ENCODE measurements at regions not wholly inside any gene's neighbourhood (a gene's known extent, or its start where the extent isn't known, plus 50 kb on each side); places are given as distances from the start of the nearest gene placed in this dataset.

DNA sequence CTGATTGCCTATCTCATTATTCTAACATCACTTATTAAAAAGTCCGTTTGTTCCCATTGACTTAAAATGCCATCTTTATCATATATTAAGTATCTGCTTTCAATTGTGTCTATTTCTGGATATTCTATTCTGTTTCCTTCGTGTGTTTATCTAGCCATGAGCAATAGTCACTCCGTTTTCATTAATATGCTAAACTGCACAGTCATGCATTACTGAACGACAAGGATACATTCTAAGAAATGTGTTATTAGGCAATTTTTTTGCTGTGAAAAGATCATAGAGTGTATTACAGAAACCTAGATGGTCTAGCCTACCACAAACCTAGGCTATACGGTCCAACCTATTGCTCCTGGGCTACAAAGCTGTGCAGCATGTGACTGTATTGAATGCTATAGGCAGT lies 482.9 kb downstream of the IRX1 start:
- ChIA-PET CTCF (ENCODE audit: unreplicated experiment) (no interaction called here), POLR2A (no interaction called here)
- Histone ChIP-seq H4K20me1 (ENCODE audit: insufficient read depth, low read length) (no peaks in the 10 kb centered on the region), H3K79me2 (ENCODE audit: insufficient read depth, low read depth, low read length) (no peaks in the 10 kb centered on the region), H3K4me3 (ENCODE audit: low read depth, low read length, poor library complexity, severe bottlenecking) (no peak overlapping the region), H3K27ac (ENCODE audit: low read depth, low read length, poor library complexity, severe bottlenecking) (no peak overlapping the region), H2AFZ (ENCODE audit: low read length) (no peak overlapping the region), H3K36me3 (ENCODE audit: insufficient read depth, low read length) (no peaks in the 10 kb centered on the region), H3K9me3 (ENCODE audit: low read length) (no peaks in the 10 kb centered on the region), H3K9me2 (ENCODE audit: insufficient read depth, low read length) (no peaks in the 10 kb centered on the region), H3K4me2 (ENCODE audit: low read length) (no peak overlapping the region), H3K4me1 (ENCODE audit: insufficient read depth, low read length, poor library complexity, severe bottlenecking) (no peaks in the 10 kb centered on the region)
- no peak for DNase-seq (ENCODE audit: low spot score)
- no TSS peak for BruUV-seq (replicated peaks)
- intact Hi-C loops (cut with micrococcal nuclease; ENCODE audit: unreplicated experiment): no loop called here
- TF ChIP-seq EZH2phosphoT487 (IDR thresholded peaks at IDR 0.05; ENCODE audit: borderline replicate concordance, low read depth, low read length): no peak
- TF ChIP-seq, protein P1, sequence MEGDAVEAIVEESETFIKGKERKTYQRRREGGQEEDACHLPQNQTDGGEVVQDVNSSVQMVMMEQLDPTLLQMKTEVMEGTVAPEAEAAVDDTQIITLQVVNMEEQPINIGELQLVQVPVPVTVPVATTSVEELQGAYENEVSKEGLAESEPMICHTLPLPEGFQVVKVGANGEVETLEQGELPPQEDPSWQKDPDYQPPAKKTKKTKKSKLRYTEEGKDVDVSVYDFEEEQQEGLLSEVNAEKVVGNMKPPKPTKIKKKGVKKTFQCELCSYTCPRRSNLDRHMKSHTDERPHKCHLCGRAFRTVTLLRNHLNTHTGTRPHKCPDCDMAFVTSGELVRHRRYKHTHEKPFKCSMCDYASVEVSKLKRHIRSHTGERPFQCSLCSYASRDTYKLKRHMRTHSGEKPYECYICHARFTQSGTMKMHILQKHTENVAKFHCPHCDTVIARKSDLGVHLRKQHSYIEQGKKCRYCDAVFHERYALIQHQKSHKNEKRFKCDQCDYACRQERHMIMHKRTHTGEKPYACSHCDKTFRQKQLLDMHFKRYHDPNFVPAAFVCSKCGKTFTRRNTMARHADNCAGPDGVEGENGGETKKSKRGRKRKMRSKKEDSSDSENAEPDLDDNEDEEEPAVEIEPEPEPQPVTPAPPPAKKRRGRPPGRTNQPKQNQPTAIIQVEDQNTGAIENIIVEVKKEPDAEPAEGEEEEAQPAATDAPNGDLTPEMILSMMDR (conservative IDR thresholded peaks at IDR 0.05; ENCODE audit: low read length): no peak

DNA sequence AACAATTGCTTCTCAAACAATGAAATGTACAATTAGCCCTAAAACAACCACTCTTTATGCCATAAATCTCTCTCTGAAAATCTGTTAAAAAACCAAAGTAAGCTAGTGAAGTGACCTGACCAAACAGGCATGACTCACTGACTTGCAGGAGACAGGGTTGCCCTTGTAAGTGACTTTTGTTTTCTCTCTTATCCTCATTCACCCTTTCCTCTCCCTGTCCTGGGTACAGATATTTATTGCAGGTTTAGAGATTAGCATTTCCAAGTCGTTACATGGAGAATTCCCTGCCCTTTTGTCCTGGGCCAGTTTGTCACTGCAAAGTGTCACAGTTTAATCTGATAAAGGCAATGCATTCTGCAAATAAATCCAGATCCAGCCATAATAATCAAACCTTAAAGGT lies 484.2 kb downstream of the IRX1 start:
- Histone ChIP-seq H3K9me3 (ENCODE audit: low read length) (no peaks in the 10 kb centered on the region), H2AFZ (ENCODE audit: low read length) (no peak overlapping the region), H3K27ac (ENCODE audit: low read depth, low read length, poor library complexity, severe bottlenecking) (no peak overlapping the region), H3K4me2 (ENCODE audit: low read length) (no peak overlapping the region), H4K20me1 (ENCODE audit: insufficient read depth, low read length) (no peaks in the 10 kb centered on the region), H3K4me1 (ENCODE audit: insufficient read depth, low read length, poor library complexity, severe bottlenecking) (no peaks in the 10 kb centered on the region), H3K9me2 (ENCODE audit: insufficient read depth, low read length) (no peaks in the 10 kb centered on the region), H3K79me2 (ENCODE audit: insufficient read depth, low read depth, low read length) (no peaks in the 10 kb centered on the region), H3K36me3 (ENCODE audit: insufficient read depth, low read length) (no peaks in the 10 kb centered on the region), H3K4me3 (ENCODE audit: low read depth, low read length, poor library complexity, severe bottlenecking) (no peak overlapping the region)
- CTCF ChIA-PET (ENCODE audit: unreplicated experiment): no interaction called here
- POLR2A ChIA-PET: no interaction called here
- DNase-seq (ENCODE audit: low spot score): no peak
- TF ChIP-seq, protein P1 (conservative IDR thresholded peaks at IDR 0.05; ENCODE audit: low read length): no peak
- TF ChIP-seq EZH2phosphoT487 (IDR thresholded peaks at IDR 0.05; ENCODE audit: borderline replicate concordance, low read depth, low read length): no peak
- intact Hi-C loops (cut with micrococcal nuclease; ENCODE audit: unreplicated experiment): no loop called here
- BruUV-seq (replicated peaks): no TSS peak

DNA sequence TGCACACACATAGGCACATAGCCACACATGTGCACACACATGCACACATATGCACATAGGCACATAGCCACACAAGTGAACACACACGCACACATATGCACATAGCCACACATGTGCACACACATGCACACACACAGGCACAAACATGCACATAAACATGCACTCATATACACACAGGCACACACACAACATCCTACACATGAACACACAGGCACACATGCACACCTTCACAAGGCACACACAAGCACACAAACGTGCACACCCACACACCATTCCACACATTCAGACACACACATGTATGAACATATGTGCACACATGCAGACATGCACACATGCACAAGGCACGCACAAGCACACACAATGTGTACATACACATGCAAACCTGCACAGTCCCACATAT lies 484.7 kb downstream of the IRX1 start:
- Histone ChIP-seq H3K4me3 (ENCODE audit: low read depth, low read length, poor library complexity, severe bottlenecking) (no peak overlapping the region), H3K4me2 (ENCODE audit: low read length) (no peak overlapping the region), H3K27ac (ENCODE audit: low read depth, low read length, poor library complexity, severe bottlenecking) (no peak overlapping the region), H3K9me2 (ENCODE audit: insufficient read depth, low read length) (no peaks in the 10 kb centered on the region), H2AFZ (ENCODE audit: low read length) (no peak overlapping the region), H3K36me3 (ENCODE audit: insufficient read depth, low read length) (no peaks in the 10 kb centered on the region), H4K20me1 (ENCODE audit: insufficient read depth, low read length) (no peaks in the 10 kb centered on the region), H3K4me1 (ENCODE audit: insufficient read depth, low read length, poor library complexity, severe bottlenecking) (no peaks in the 10 kb centered on the region), H3K79me2 (ENCODE audit: insufficient read depth, low read depth, low read length) (no peaks in the 10 kb centered on the region), H3K9me3 (ENCODE audit: low read length) (no peaks in the 10 kb centered on the region)
- TF ChIP-seq EZH2phosphoT487 (IDR thresholded peaks at IDR 0.05; ENCODE audit: borderline replicate concordance, low read depth, low read length): no peak
- TF ChIP-seq, protein P1 (conservative IDR thresholded peaks at IDR 0.05; ENCODE audit: low read length): no peak
- no peak for DNase-seq (ENCODE audit: low spot score)
- intact Hi-C loops (cut with micrococcal nuclease; ENCODE audit: unreplicated experiment): no loop called here
- BruUV-seq (replicated peaks): no TSS peak
- POLR2A ChIA-PET: no interaction called here
- CTCF ChIA-PET (ENCODE audit: unreplicated experiment): no interaction called here

Measured in OCI-LY7 (cell line).